ENCODE measurements at regions not wholly inside any gene's neighbourhood (a gene's known extent, or its start where the extent isn't known, plus 50 kb on each side); places are given as distances from the start of the nearest gene placed in this dataset.

- Histone ChIP-seq H3K4me1 (ENCODE audit: control insufficient read depth in 3 of 3, insufficient read depth in 3 of 3, low read length in 3 of 3) (peaks cover 0 to 3% (median 0%) of the 10 kb centered on the region in 3 donors), H3K9me3 (ENCODE audit: control insufficient read depth in 3 of 3, low read length in 3 of 3) (no peaks in the 10 kb centered on the region), H3K27me3 (ENCODE audit: control insufficient read depth in 3 of 3, insufficient read depth in 3 of 3, low read length in 3 of 3) (no peaks in the 10 kb centered on the region), H3K9ac (ENCODE audit: low read depth in 1 of 3, low read length in 3 of 3) (no peak overlapping the region), H3K27ac (ENCODE audit: low read depth, low read length) (peak overlapping the region; percentile 15), H3K36me3 (ENCODE audit: control insufficient read depth in 3 of 3, insufficient read depth in 3 of 3, low read length in 3 of 3) (no peaks in the 10 kb centered on the region), H3K4me3 (ENCODE audit: low read length in 3 of 3) (no peak overlapping the region)
Measured at GRCh38 chr4:123936621-123937043, 540.0 kb downstream of the SPRY1 start.

GRCh38 chr4:123937581-123937980 lies 541.0 kb downstream of the SPRY1 start:
- Histone ChIP-seq H3K4me3 (ENCODE audit: low read length in 3 of 3) (peak overlapping the region in 1 of 3 donors; percentile 11), H3K27me3 (ENCODE audit: control insufficient read depth in 3 of 3, insufficient read depth in 3 of 3, low read length in 3 of 3) (no peaks in the 10 kb centered on the region), H3K36me3 (ENCODE audit: control insufficient read depth in 3 of 3, insufficient read depth in 3 of 3, low read length in 3 of 3) (no peaks in the 10 kb centered on the region), H3K27ac (ENCODE audit: low read depth, low read length) (no peak overlapping the region), H3K9ac (ENCODE audit: low read depth in 1 of 3, low read length in 3 of 3) (peak overlapping the region in 1 of 3 donors; percentile 10), H3K9me3 (ENCODE audit: control insufficient read depth in 3 of 3, low read length in 3 of 3) (no peaks in the 10 kb centered on the region), H3K4me1 (ENCODE audit: control insufficient read depth in 3 of 3, insufficient read depth in 3 of 3, low read length in 3 of 3) (peaks cover 0 to 3% (median 0%) of the 10 kb centered on the region in 3 donors)

- H3K27ac ChIP-seq (ENCODE audit: low read depth, low read length): no peak overlapping the region
- no peak overlapping the region for H3K9ac ChIP-seq (ENCODE audit: low read depth in 1 of 3, low read length in 3 of 3)
- no peak overlapping the region for H3K4me3 ChIP-seq (ENCODE audit: low read length in 3 of 3)
- H3K9me3 ChIP-seq (ENCODE audit: control insufficient read depth in 3 of 3, low read length in 3 of 3): no peaks in the 10 kb centered on the region
- H3K4me1 ChIP-seq (ENCODE audit: control insufficient read depth in 3 of 3, insufficient read depth in 3 of 3, low read length in 3 of 3): peaks cover 0 to 3% (median 0%) of the 10 kb centered on the region in 3 donors
- H3K27me3 ChIP-seq (ENCODE audit: control insufficient read depth in 3 of 3, insufficient read depth in 3 of 3, low read length in 3 of 3): no peaks in the 10 kb centered on the region
- no peaks in the 10 kb centered on the region for H3K36me3 ChIP-seq (ENCODE audit: control insufficient read depth in 3 of 3, insufficient read depth in 3 of 3, low read length in 3 of 3)
Measured at GRCh38 chr4:123939621-123940020, 543.0 kb downstream of the SPRY1 start.

- Histone ChIP-seq H3K27ac (ENCODE audit: low read depth, low read length) (no peak overlapping the region), H3K27me3 (ENCODE audit: control insufficient read depth in 3 of 3, insufficient read depth in 3 of 3, low read length in 3 of 3) (no peaks in the 10 kb centered on the region)
Measured at GRCh38 chr4:123940604-123941003, 544.0 kb downstream of the SPRY1 start.

GRCh38 chr4:123941306-123941705 lies 544.7 kb downstream of the SPRY1 start:
- H3K4me3 ChIP-seq (ENCODE audit: low read length in 3 of 3): no peak overlapping the region
- H3K27me3 ChIP-seq (ENCODE audit: control insufficient read depth in 3 of 3, insufficient read depth in 3 of 3, low read length in 3 of 3): no peaks in the 10 kb centered on the region
- no peak overlapping the region for H3K9ac ChIP-seq (ENCODE audit: low read depth in 1 of 3, low read length in 3 of 3)
- H3K9me3 ChIP-seq (ENCODE audit: control insufficient read depth in 3 of 3, low read length in 3 of 3): no peaks in the 10 kb centered on the region
- no peaks in the 10 kb centered on the region for H3K36me3 ChIP-seq (ENCODE audit: control insufficient read depth in 3 of 3, insufficient read depth in 3 of 3, low read length in 3 of 3)
- H3K27ac ChIP-seq (ENCODE audit: low read depth, low read length): no peak overlapping the region
- peaks cover 0 to 3% (median 0%) of the 10 kb centered on the region in 3 donors for H3K4me1 ChIP-seq (ENCODE audit: control insufficient read depth in 3 of 3, insufficient read depth in 3 of 3, low read length in 3 of 3)

More at GRCh38 chr4:123940604-123941003, 544.0 kb downstream of the SPRY1 start:
- no peak overlapping the region for H3K9ac ChIP-seq (ENCODE audit: low read depth in 1 of 3, low read length in 3 of 3)
- H3K36me3 ChIP-seq (ENCODE audit: control insufficient read depth in 3 of 3, insufficient read depth in 3 of 3, low read length in 3 of 3): no peaks in the 10 kb centered on the region
- no peak overlapping the region for H3K4me3 ChIP-seq (ENCODE audit: low read length in 3 of 3)
- H3K4me1 ChIP-seq (ENCODE audit: control insufficient read depth in 3 of 3, insufficient read depth in 3 of 3, low read length in 3 of 3): peaks cover 0 to 3% (median 0%) of the 10 kb centered on the region in 3 donors
- H3K9me3 ChIP-seq (ENCODE audit: control insufficient read depth in 3 of 3, low read length in 3 of 3): no peaks in the 10 kb centered on the region

GRCh38 chr4:123943976-123944375 lies 547.4 kb downstream of the SPRY1 start:
- no peaks in the 10 kb centered on the region for H3K36me3 ChIP-seq (ENCODE audit: control insufficient read depth in 3 of 3, insufficient read depth in 3 of 3, low read length in 3 of 3)
- H3K4me3 ChIP-seq (ENCODE audit: low read length in 3 of 3): no peak overlapping the region
- H3K9me3 ChIP-seq (ENCODE audit: control insufficient read depth in 3 of 3, low read length in 3 of 3): no peaks in the 10 kb centered on the region
- H3K4me1 ChIP-seq (ENCODE audit: control insufficient read depth in 3 of 3, insufficient read depth in 3 of 3, low read length in 3 of 3): no peaks in the 10 kb centered on the region
- H3K27ac ChIP-seq (ENCODE audit: low read depth, low read length): no peak overlapping the region
- no peaks in the 10 kb centered on the region for H3K27me3 ChIP-seq (ENCODE audit: control insufficient read depth in 3 of 3, insufficient read depth in 3 of 3, low read length in 3 of 3)
- no peak overlapping the region for H3K9ac ChIP-seq (ENCODE audit: low read depth in 1 of 3, low read length in 3 of 3)

GRCh38 chr4:123945301-123945700 lies 548.7 kb downstream of the SPRY1 start:
- no peak overlapping the region for H3K4me3 ChIP-seq (ENCODE audit: low read length in 3 of 3)
- H3K36me3 ChIP-seq (ENCODE audit: control insufficient read depth in 3 of 3, insufficient read depth in 3 of 3, low read length in 3 of 3): no peaks in the 10 kb centered on the region
- no peaks in the 10 kb centered on the region for H3K4me1 ChIP-seq (ENCODE audit: control insufficient read depth in 3 of 3, insufficient read depth in 3 of 3, low read length in 3 of 3)
- no peaks in the 10 kb centered on the region for H3K9me3 ChIP-seq (ENCODE audit: control insufficient read depth in 3 of 3, low read length in 3 of 3)
- H3K9ac ChIP-seq (ENCODE audit: low read depth in 1 of 3, low read length in 3 of 3): no peak overlapping the region
- H3K27me3 ChIP-seq (ENCODE audit: control insufficient read depth in 3 of 3, insufficient read depth in 3 of 3, low read length in 3 of 3): no peaks in the 10 kb centered on the region
- H3K27ac ChIP-seq (ENCODE audit: low read depth, low read length): no peak overlapping the region

- no peaks in the 10 kb centered on the region for H3K4me1 ChIP-seq (ENCODE audit: control insufficient read depth in 3 of 3, insufficient read depth in 3 of 3, low read length in 3 of 3)
- H3K27ac ChIP-seq (ENCODE audit: low read depth, low read length): no peak overlapping the region
- H3K27me3 ChIP-seq (ENCODE audit: control insufficient read depth in 3 of 3, insufficient read depth in 3 of 3, low read length in 3 of 3): no peaks in the 10 kb centered on the region
- H3K36me3 ChIP-seq (ENCODE audit: control insufficient read depth in 3 of 3, insufficient read depth in 3 of 3, low read length in 3 of 3): no peaks in the 10 kb centered on the region
- no peaks in the 10 kb centered on the region for H3K9me3 ChIP-seq (ENCODE audit: control insufficient read depth in 3 of 3, low read length in 3 of 3)
- H3K4me3 ChIP-seq (ENCODE audit: low read length in 3 of 3): no peak overlapping the region
- H3K9ac ChIP-seq (ENCODE audit: low read depth in 1 of 3, low read length in 3 of 3): no peak overlapping the region
Measured at GRCh38 chr4:123950530-123950929, 553.9 kb downstream of the SPRY1 start.

- Histone ChIP-seq H3K27me3 (ENCODE audit: control insufficient read depth in 3 of 3, insufficient read depth in 3 of 3, low read length in 3 of 3) (no peaks in the 10 kb centered on the region), H3K36me3 (ENCODE audit: control insufficient read depth in 3 of 3, insufficient read depth in 3 of 3, low read length in 3 of 3) (no peaks in the 10 kb centered on the region), H3K27ac (ENCODE audit: low read depth, low read length) (no peak overlapping the region), H3K9me3 (ENCODE audit: control insufficient read depth in 3 of 3, low read length in 3 of 3) (no peaks in the 10 kb centered on the region), H3K9ac (ENCODE audit: low read depth in 1 of 3, low read length in 3 of 3) (no peak overlapping the region), H3K4me1 (ENCODE audit: control insufficient read depth in 3 of 3, insufficient read depth in 3 of 3, low read length in 3 of 3) (no peaks in the 10 kb centered on the region), H3K4me3 (ENCODE audit: low read length in 3 of 3) (no peak overlapping the region)
Measured at GRCh38 chr4:123952530-123953274, 556.1 kb downstream of the SPRY1 start.

- H3K27ac ChIP-seq (ENCODE audit: low read depth, low read length): no peak overlapping the region
- H3K9me3 ChIP-seq (ENCODE audit: control insufficient read depth in 3 of 3, low read length in 3 of 3): no peaks in the 10 kb centered on the region
- no peaks in the 10 kb centered on the region for H3K4me1 ChIP-seq (ENCODE audit: control insufficient read depth in 3 of 3, insufficient read depth in 3 of 3, low read length in 3 of 3)
- H3K36me3 ChIP-seq (ENCODE audit: control insufficient read depth in 3 of 3, insufficient read depth in 3 of 3, low read length in 3 of 3): no peaks in the 10 kb centered on the region
- no peaks in the 10 kb centered on the region for H3K27me3 ChIP-seq (ENCODE audit: control insufficient read depth in 3 of 3, insufficient read depth in 3 of 3, low read length in 3 of 3)
- no peak overlapping the region for H3K4me3 ChIP-seq (ENCODE audit: low read length in 3 of 3)
- no peak overlapping the region for H3K9ac ChIP-seq (ENCODE audit: low read depth in 1 of 3, low read length in 3 of 3)
Measured at GRCh38 chr4:123953566-123953965, 557.0 kb downstream of the SPRY1 start.

All from skeletal muscle tissue (tissue), 3 donors.